OCI-LY3 (cell line): ENCODE measurements at regions not wholly inside any gene's neighbourhood (a gene's known extent, or its start where the extent isn't known, plus 50 kb on each side); places are given as distances from the start of the nearest gene placed in this dataset.

Experiments
- H2AFZ ChIP-seq: fragments of 200-600, 300-600 bp; shearing (Covaris generic); 2 replicates; pipeline ENCODE4 v1.6.0; 2014; ENCODE audit warnings: antibody characterized with exemption, low read depth, low read length
- H3K27ac ChIP-seq: fragments of 200-600, 300-600 bp; sonication (generic); 2 replicates; pipeline ENCODE4 v1.5.1; 2014; ENCODE audit warnings: mild to moderate bottlenecking, low read length, moderate library complexity, mixed read lengths
- H3K27me3 ChIP-seq: fragments of 200-600, 300-600 bp; sonication (generic); 2 replicates; pipeline ENCODE4 v1.6.1; 2014; ENCODE audit warnings: low read depth, low read length, mixed read lengths
- H3K36me3 ChIP-seq: fragments of 200-600, 300-600 bp; sonication (generic); replicated peaks from 2 replicates; pipeline ENCODE3; 2014; ENCODE audit warnings: low read depth, low read length, mixed read lengths
- H3K4me1 ChIP-seq: fragments of 300-600, 200-600 bp; sonication (generic); 2 replicates; pipeline ENCODE4 v1.6.1; 2014; ENCODE audit warnings: low read length, mixed read lengths
- H3K4me2 ChIP-seq: fragments of 200-600, 300-600 bp; sonication (generic); 2 replicates; pipeline ENCODE4 v1.6.1; 2014; ENCODE audit warnings: low read length, mixed read lengths
- H3K4me3 ChIP-seq: fragments of 300-600, 200-600 bp; sonication (generic); 2 replicates; pipeline ENCODE4 v1.5.1; 2014; ENCODE audit warnings: antibody characterized with exemption, mild to moderate bottlenecking, low read length, moderate library complexity
- H3K79me2 ChIP-seq: fragments of 300-600, 200-600 bp; shearing (Covaris generic); 2 replicates; pipeline ENCODE4 v1.6.1; 2014; ENCODE audit warnings: mild to moderate bottlenecking, low read length, mixed read lengths
- H3K9ac ChIP-seq: fragments of 300-600, 200-600 bp; shearing (Covaris generic); 2 replicates; pipeline ENCODE4 v1.6.0; 2014; ENCODE audit warnings: mild to moderate bottlenecking, low read length, moderate library complexity
- H3K9me3 ChIP-seq: fragments of 200-600, 300-600 bp; shearing (Covaris generic); 2 replicates; pipeline ENCODE4 v1.6.1; 2014; ENCODE audit warnings: low read length, mixed read lengths; ENCODE audit not compliant: insufficient read depth
- H4K20me1 ChIP-seq: fragments of 200-600, 300-600 bp; sonication (generic); 2 replicates; pipeline ENCODE4 v1.6.1; 2016; ENCODE audit warnings: low read length, mixed read lengths; ENCODE audit not compliant: insufficient read depth
- EZH2phosphoT487 ChIP-seq: fragments of 200-600 bp; shearing (Covaris generic); IDR thresholded peaks from 2 replicates; pipeline ENCODE4 v1.6.1; 2018; ENCODE audit warnings: antibody characterized with exemption, mixed run types, low read depth
- TF ChIP-seq, protein P1 (sequence below): fragments of 200-600, 300-600 bp; sonication (generic); IDR thresholded peaks from 2 replicates; pipeline ENCODE4 v1.5.1; 2014; ENCODE audit warnings: antibody characterized with exemption, low read length, low read depth

DNA sequence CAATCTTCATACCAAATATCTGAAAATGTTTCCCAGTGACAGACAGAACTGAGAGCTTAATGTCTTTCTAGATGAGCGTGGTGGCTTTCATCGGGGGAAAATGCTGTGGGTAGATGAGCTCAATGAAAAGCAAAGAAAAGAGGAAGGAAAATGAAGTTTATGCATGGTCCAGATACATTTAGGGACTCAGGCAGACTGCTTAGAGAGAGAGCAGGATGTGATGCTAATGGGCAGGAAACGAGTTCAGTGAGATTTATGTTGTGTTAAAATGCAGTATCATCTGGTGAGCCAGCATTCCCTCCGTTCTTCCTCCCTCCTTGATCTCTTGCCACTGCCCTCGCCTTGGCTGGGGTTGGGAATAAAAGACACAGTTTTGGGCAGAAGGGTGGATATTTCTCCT, 229.2 kb downstream of the GBA3 start:
- TF ChIP-seq, protein P1, sequence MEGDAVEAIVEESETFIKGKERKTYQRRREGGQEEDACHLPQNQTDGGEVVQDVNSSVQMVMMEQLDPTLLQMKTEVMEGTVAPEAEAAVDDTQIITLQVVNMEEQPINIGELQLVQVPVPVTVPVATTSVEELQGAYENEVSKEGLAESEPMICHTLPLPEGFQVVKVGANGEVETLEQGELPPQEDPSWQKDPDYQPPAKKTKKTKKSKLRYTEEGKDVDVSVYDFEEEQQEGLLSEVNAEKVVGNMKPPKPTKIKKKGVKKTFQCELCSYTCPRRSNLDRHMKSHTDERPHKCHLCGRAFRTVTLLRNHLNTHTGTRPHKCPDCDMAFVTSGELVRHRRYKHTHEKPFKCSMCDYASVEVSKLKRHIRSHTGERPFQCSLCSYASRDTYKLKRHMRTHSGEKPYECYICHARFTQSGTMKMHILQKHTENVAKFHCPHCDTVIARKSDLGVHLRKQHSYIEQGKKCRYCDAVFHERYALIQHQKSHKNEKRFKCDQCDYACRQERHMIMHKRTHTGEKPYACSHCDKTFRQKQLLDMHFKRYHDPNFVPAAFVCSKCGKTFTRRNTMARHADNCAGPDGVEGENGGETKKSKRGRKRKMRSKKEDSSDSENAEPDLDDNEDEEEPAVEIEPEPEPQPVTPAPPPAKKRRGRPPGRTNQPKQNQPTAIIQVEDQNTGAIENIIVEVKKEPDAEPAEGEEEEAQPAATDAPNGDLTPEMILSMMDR: no peak
- no peak for TF ChIP-seq EZH2phosphoT487
- Histone ChIP-seq H3K27me3 (no peaks in the 10 kb centered on the region), H4K20me1 (no peaks in the 10 kb centered on the region), H3K9me3 (no peaks in the 10 kb centered on the region), H3K4me3 (no peak overlapping the region), H3K4me1 (no peaks in the 10 kb centered on the region), H2AFZ (no peak overlapping the region), H3K9ac (no peak overlapping the region), H3K4me2 (no peak overlapping the region), H3K36me3 (no peaks in the 10 kb centered on the region), H3K79me2 (no peaks in the 10 kb centered on the region), H3K27ac (no peak overlapping the region)

DNA sequence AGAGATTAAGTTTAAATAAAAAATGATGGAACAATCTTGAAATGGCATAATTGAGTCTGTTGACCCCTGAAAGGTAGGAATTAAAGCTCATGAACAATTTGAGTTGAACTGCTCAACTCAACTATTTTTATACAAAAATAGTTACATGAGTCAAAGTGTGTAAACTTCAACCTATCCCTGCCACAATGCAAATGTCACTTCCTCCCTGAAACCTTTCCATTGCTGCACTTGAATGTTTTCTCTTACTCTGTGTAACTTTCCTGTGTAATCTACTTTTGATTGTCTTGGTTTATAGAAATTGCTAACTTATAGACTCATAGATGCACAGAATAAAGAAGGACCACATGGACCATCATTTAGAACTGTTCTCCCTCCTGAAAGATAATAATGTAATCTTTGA, 218.5 kb downstream of the GBA3 start:
- no peaks in the 10 kb centered on the region for H3K27me3 ChIP-seq
- H3K9me3 ChIP-seq: no peaks in the 10 kb centered on the region
- no peak overlapping the region for H3K4me3 ChIP-seq
- no peak overlapping the region for H3K27ac ChIP-seq
- H3K36me3 ChIP-seq: no peaks in the 10 kb centered on the region
- peaks cover 17% of the 10 kb centered on the region for H3K4me1 ChIP-seq
- no peak overlapping the region for H3K9ac ChIP-seq
- no peaks in the 10 kb centered on the region for H3K79me2 ChIP-seq
- TF ChIP-seq, protein P1: no peak
- TF ChIP-seq EZH2phosphoT487: no peak
- no peaks in the 10 kb centered on the region for H4K20me1 ChIP-seq
- peak overlapping the region; percentile 12; the same call in 1 of the 2 replicates for H3K4me2 ChIP-seq
- H2AFZ ChIP-seq: no peak overlapping the region

DNA sequence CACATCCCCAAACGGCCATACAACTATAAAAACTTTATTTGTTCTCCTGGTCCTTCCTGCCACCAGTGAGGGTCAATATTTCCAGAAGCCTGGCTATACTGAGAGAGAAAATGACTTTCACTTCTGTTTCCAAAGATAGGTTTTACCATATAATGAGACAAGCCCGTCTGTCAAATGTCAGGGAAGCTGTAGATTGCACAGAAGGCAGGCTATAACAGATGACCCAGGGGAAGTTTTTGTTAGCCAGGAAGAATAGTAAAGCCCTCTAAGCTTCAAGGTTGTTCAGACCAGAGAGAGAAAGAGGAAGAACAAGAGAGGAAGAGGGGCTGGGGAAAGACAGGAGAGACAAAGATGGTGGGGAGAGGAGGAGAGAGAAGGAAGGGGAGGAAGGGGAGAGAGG, 217.5 kb downstream of the GBA3 start:
- H3K27me3 ChIP-seq: no peaks in the 10 kb centered on the region
- H3K4me1 ChIP-seq: peaks cover 17% of the 10 kb centered on the region
- H3K4me2 ChIP-seq: no peak overlapping the region
- no peak overlapping the region for H3K4me3 ChIP-seq
- no peaks in the 10 kb centered on the region for H3K9me3 ChIP-seq
- no peak overlapping the region for H3K27ac ChIP-seq
- no peak overlapping the region for H2AFZ ChIP-seq
- H3K9ac ChIP-seq: no peak overlapping the region
- no peaks in the 10 kb centered on the region for H3K79me2 ChIP-seq
- TF ChIP-seq, protein P1: no peak
- no peaks in the 10 kb centered on the region for H4K20me1 ChIP-seq
- H3K36me3 ChIP-seq: no peaks in the 10 kb centered on the region

DNA sequence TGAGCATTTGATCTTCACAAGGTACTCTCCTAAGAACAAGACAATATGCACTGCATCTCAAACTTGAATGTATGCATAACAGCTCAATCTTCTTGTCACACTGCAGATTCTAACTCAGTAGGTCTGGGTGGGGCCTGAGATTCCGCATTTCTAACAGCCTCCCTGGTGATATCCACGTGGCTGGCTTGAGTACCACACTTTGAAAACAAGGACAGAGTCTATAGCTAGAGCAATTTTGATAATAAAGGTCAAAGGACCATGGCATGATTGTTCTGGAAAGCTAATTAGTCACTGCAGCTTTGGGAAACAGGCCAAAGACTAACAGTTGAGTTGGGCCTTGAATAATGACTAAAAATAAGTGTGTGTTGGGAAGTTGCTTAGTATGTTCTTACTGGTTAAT, 213.3 kb downstream of the GBA3 start:
- no peak overlapping the region for H3K4me2 ChIP-seq
- TF ChIP-seq, protein P1: no peak
- TF ChIP-seq EZH2phosphoT487: no peak
- no peak overlapping the region for H3K9ac ChIP-seq
- no peaks in the 10 kb centered on the region for H4K20me1 ChIP-seq
- no peak overlapping the region for H3K4me3 ChIP-seq
- H3K27me3 ChIP-seq: no peaks in the 10 kb centered on the region
- H3K9me3 ChIP-seq: no peaks in the 10 kb centered on the region
- peaks cover 12% of the 10 kb centered on the region for H3K4me1 ChIP-seq
- no peak overlapping the region for H3K27ac ChIP-seq
- no peak overlapping the region for H2AFZ ChIP-seq
- no peaks in the 10 kb centered on the region for H3K36me3 ChIP-seq
- no peaks in the 10 kb centered on the region for H3K79me2 ChIP-seq
